Gastroesophageal sphincter (tissue), 3 donors: ENCODE measurements at regions not wholly inside any gene's neighbourhood (a gene's known extent, or its start where the extent isn't known, plus 50 kb on each side); places are given as distances from the start of the nearest gene placed in this dataset.

ENCODE experiments used
- POLR2AphosphoS5 ChIP-seq: sonication (generic); formaldehyde crosslinking; IDR thresholded peaks from one replicate; pipeline ENCODE4 v1.6.1; 2017; ENCODE audit warnings: antibody characterized with exemption
- TF ChIP-seq, protein P1 (sequence below), 4 experiments: fragments of 200-600 bp in 2 of 4; fragments of 450-650 bp in 2 of 4; sonication (generic) in 1 of 4; IDR thresholded peaks; one replicate each; pipeline ENCODE4 v1.5.1; 2017 to 2019; ENCODE audit warnings: antibody characterized with exemption in 4 of 4, mild to moderate bottlenecking in 2 of 4, moderate library complexity in 2 of 4

DNA sequence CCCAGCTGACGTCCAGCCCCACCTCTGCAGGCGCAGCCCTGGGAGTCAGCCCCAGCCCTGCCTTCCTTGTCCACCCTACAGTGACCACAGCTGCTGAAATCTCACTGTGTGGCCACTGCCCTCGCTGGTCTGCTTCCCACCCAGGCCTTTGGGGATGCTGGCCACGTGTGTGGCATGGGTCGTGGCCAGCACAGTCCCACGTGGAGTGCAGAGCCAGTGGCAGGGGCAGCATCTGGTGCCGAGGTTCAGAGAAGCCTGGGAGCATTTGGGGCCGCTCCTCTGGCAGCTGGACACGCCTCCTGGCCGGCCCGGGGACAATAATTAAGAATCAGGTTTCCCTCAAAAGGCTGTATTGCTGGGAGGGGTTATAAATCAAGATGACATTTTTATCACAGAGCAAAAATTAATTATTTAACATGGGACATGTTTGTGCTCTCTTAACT, 92.1 kb downstream of the HMX1 start:
- TF ChIP-seq POLR2AphosphoS5: no peak
- TF ChIP-seq, protein P1, sequence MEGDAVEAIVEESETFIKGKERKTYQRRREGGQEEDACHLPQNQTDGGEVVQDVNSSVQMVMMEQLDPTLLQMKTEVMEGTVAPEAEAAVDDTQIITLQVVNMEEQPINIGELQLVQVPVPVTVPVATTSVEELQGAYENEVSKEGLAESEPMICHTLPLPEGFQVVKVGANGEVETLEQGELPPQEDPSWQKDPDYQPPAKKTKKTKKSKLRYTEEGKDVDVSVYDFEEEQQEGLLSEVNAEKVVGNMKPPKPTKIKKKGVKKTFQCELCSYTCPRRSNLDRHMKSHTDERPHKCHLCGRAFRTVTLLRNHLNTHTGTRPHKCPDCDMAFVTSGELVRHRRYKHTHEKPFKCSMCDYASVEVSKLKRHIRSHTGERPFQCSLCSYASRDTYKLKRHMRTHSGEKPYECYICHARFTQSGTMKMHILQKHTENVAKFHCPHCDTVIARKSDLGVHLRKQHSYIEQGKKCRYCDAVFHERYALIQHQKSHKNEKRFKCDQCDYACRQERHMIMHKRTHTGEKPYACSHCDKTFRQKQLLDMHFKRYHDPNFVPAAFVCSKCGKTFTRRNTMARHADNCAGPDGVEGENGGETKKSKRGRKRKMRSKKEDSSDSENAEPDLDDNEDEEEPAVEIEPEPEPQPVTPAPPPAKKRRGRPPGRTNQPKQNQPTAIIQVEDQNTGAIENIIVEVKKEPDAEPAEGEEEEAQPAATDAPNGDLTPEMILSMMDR (IDR thresholded peaks at IDR 0.05): no peak
